ENCODE measurements at regions not wholly inside any gene's neighbourhood (a gene's known extent, or its start where the extent isn't known, plus 50 kb on each side); places are given as distances from the start of the nearest gene placed in this dataset.

- Histone ChIP-seq H2BK15ac (ENCODE audit: low read length) (no peak overlapping the region), H3K36me3 (replicated peaks in 1 of 2; ENCODE audit: control insufficient read depth in 2 of 2, insufficient read depth in 2 of 2, low read length in 2 of 2) (no peaks in the 10 kb centered on the region), H4K91ac (ENCODE audit: low read depth, low read length, poor library complexity) (no peak overlapping the region), H3K4me2 (ENCODE audit: insufficient read depth, low read length, poor library complexity, severe bottlenecking) (no peak overlapping the region), H3K4me1 (ENCODE audit: control insufficient read depth in 2 of 2, insufficient read depth in 1 of 2, low read depth in 1 of 2, low read length in 2 of 2) (no peaks in the 10 kb centered on the region), H3K18ac (ENCODE audit: low read length) (no peak overlapping the region), H3K4me3 (ENCODE audit: low read length in 2 of 2) (no peak overlapping the region), H2AK5ac (ENCODE audit: low read depth, low read length) (no peak overlapping the region), H2AFZ (ENCODE audit: low read length) (no peak overlapping the region), H3K9ac (ENCODE audit: low read depth, low read length, poor library complexity) (no peak overlapping the region), H3K14ac (ENCODE audit: low read length) (no peak overlapping the region), H3K4ac (ENCODE audit: low read length) (no peak overlapping the region), H2BK5ac (ENCODE audit: low read length) (no peak overlapping the region), H3K27me3 (ENCODE audit: control insufficient read depth in 3 of 3, insufficient read depth in 3 of 3, low read depth in 1 of 3, low read length in 3 of 3) (no peaks in the 10 kb centered on the region), H3K23ac (ENCODE audit: low read depth, low read length, poor library complexity) (no peak overlapping the region), H3K79me1 (ENCODE audit: low read depth, low read length) (no peaks in the 10 kb centered on the region), H4K8ac (ENCODE audit: low read depth, low read length) (no peak overlapping the region), H2BK12ac (ENCODE audit: low read length) (no peak overlapping the region), H3K9me3 (replicated peaks in 1 of 2; ENCODE audit: control insufficient read depth in 2 of 2, insufficient read depth in 1 of 2, low read depth in 1 of 2, low read length in 2 of 2) (no peaks in the 10 kb centered on the region), H2BK120ac (ENCODE audit: low read depth, low read length) (no peak overlapping the region), H3K27ac (replicated peaks; ENCODE audit: low read length) (no peak overlapping the region)
- WGBS, 2 donors (ENCODE audit: extremely low coverage in 2 of 2, insufficient read length in 2 of 2, insufficient replicate concordance in 1 of 2) = no CpG with 5 or more reads among the region's 1 CpG
- no peak for DNase-seq (ENCODE audit: low spot score)
Measured at GRCh38 chr4:115668396-115668795, 555.0 kb upstream of the NDST4 start.

GRCh38 chr4:115664285-115664684, 550.9 kb upstream of the NDST4 start:
- Histone ChIP-seq H3K4me3 (ENCODE audit: low read length in 2 of 2) (peak overlapping the region in 1 of 2 donors; percentile 10), H2AFZ (ENCODE audit: low read length) (peak overlapping the region; percentile 79), H4K8ac (ENCODE audit: low read depth, low read length) (no peak overlapping the region), H3K79me1 (ENCODE audit: low read depth, low read length) (no peaks in the 10 kb centered on the region), H3K23ac (ENCODE audit: low read depth, low read length, poor library complexity) (no peak overlapping the region), H3K4ac (ENCODE audit: low read length) (no peak overlapping the region), H3K18ac (ENCODE audit: low read length) (no peak overlapping the region), H2BK120ac (ENCODE audit: low read depth, low read length) (no peak overlapping the region), H3K14ac (ENCODE audit: low read length) (no peak overlapping the region), H3K36me3 (replicated peaks in 1 of 2; ENCODE audit: control insufficient read depth in 2 of 2, insufficient read depth in 2 of 2, low read length in 2 of 2) (no peaks in the 10 kb centered on the region), H2BK5ac (ENCODE audit: low read length) (no peak overlapping the region), H4K91ac (ENCODE audit: low read depth, low read length, poor library complexity) (no peak overlapping the region), H3K4me1 (ENCODE audit: control insufficient read depth in 2 of 2, insufficient read depth in 1 of 2, low read depth in 1 of 2, low read length in 2 of 2) (no peaks in the 10 kb centered on the region), H3K4me2 (ENCODE audit: insufficient read depth, low read length, poor library complexity, severe bottlenecking) (no peak overlapping the region), H3K9ac (ENCODE audit: low read depth, low read length, poor library complexity) (no peak overlapping the region), H3K27ac (replicated peaks; ENCODE audit: low read length) (peak overlapping the region; percentile 5), H2BK12ac (ENCODE audit: low read length) (no peak overlapping the region), H3K27me3 (ENCODE audit: control insufficient read depth in 3 of 3, insufficient read depth in 3 of 3, low read depth in 1 of 3, low read length in 3 of 3) (no peaks in the 10 kb centered on the region), H3K9me3 (replicated peaks in 1 of 2; ENCODE audit: control insufficient read depth in 2 of 2, insufficient read depth in 1 of 2, low read depth in 1 of 2, low read length in 2 of 2) (no peaks in the 10 kb centered on the region), H2AK5ac (ENCODE audit: low read depth, low read length) (no peak overlapping the region), H2BK15ac (ENCODE audit: low read length) (no peak overlapping the region)
- peak; percentile 11 for DNase-seq (ENCODE audit: low spot score)
- no CpG with 5 or more reads among the region's 9 CpGs for WGBS, 2 donors (ENCODE audit: extremely low coverage in 2 of 2, insufficient read length in 2 of 2, insufficient replicate concordance in 1 of 2)

GRCh38 chr4:115660465-115660864, 547.0 kb upstream of the NDST4 start:
- Histone ChIP-seq H2AK5ac (ENCODE audit: low read depth, low read length) (no peak overlapping the region), H3K14ac (ENCODE audit: low read length) (no peak overlapping the region), H3K23ac (ENCODE audit: low read depth, low read length, poor library complexity) (no peak overlapping the region), H2AFZ (ENCODE audit: low read length) (no peak overlapping the region), H3K4ac (ENCODE audit: low read length) (no peak overlapping the region), H3K4me3 (ENCODE audit: low read length in 2 of 2) (no peak overlapping the region), H3K79me1 (ENCODE audit: low read depth, low read length) (no peaks in the 10 kb centered on the region), H3K18ac (ENCODE audit: low read length) (no peak overlapping the region), H2BK5ac (ENCODE audit: low read length) (no peak overlapping the region), H2BK15ac (ENCODE audit: low read length) (no peak overlapping the region), H4K8ac (ENCODE audit: low read depth, low read length) (no peak overlapping the region), H3K4me1 (ENCODE audit: control insufficient read depth in 2 of 2, insufficient read depth in 1 of 2, low read depth in 1 of 2, low read length in 2 of 2) (peaks cover 0 to 8% of the 10 kb centered on the region in 2 donors), H2BK12ac (ENCODE audit: low read length) (no peak overlapping the region), H3K4me2 (ENCODE audit: insufficient read depth, low read length, poor library complexity, severe bottlenecking) (no peak overlapping the region), H3K9me3 (replicated peaks in 1 of 2; ENCODE audit: control insufficient read depth in 2 of 2, insufficient read depth in 1 of 2, low read depth in 1 of 2, low read length in 2 of 2) (no peaks in the 10 kb centered on the region), H3K27me3 (ENCODE audit: control insufficient read depth in 3 of 3, insufficient read depth in 3 of 3, low read depth in 1 of 3, low read length in 3 of 3) (no peaks in the 10 kb centered on the region), H3K27ac (replicated peaks; ENCODE audit: low read length) (no peak overlapping the region), H4K91ac (ENCODE audit: low read depth, low read length, poor library complexity) (no peak overlapping the region), H2BK120ac (ENCODE audit: low read depth, low read length) (no peak overlapping the region), H3K36me3 (replicated peaks in 1 of 2; ENCODE audit: control insufficient read depth in 2 of 2, insufficient read depth in 2 of 2, low read length in 2 of 2) (peaks cover 0 to 1% of the 10 kb centered on the region in 2 donors), H3K9ac (ENCODE audit: low read depth, low read length, poor library complexity) (no peak overlapping the region)
- DNase-seq (ENCODE audit: low spot score) = no peak
- no CpG with 5 or more reads among the region's 3 CpGs for WGBS, 2 donors (ENCODE audit: extremely low coverage in 2 of 2, insufficient read length in 2 of 2, insufficient replicate concordance in 1 of 2)

- H3K4ac ChIP-seq (ENCODE audit: low read length) = no peak overlapping the region
- H3K36me3 ChIP-seq (replicated peaks in 1 of 2; ENCODE audit: control insufficient read depth in 2 of 2, insufficient read depth in 2 of 2, low read length in 2 of 2) = peaks cover 0 to 1% of the 10 kb centered on the region in 2 donors
- WGBS, 2 donors (ENCODE audit: extremely low coverage in 2 of 2, insufficient read length in 2 of 2, insufficient replicate concordance in 1 of 2) = no CpG with 5 or more reads among the region's 4 CpGs
Measured at GRCh38 chr4:115657991-115658650, 544.7 kb upstream of the NDST4 start.

More at GRCh38 chr4:115657991-115658650, 544.7 kb upstream of the NDST4 start:
- H2AFZ ChIP-seq (ENCODE audit: low read length) = peak overlapping the region; percentile 79
- no peak overlapping the region for H3K23ac ChIP-seq (ENCODE audit: low read depth, low read length, poor library complexity)
- H3K4me3 ChIP-seq (ENCODE audit: low read length in 2 of 2) = no peak overlapping the region
- H3K27ac ChIP-seq (replicated peaks; ENCODE audit: low read length) = no peak overlapping the region
- no peak overlapping the region for H4K8ac ChIP-seq (ENCODE audit: low read depth, low read length)
- no peak overlapping the region for H2BK5ac ChIP-seq (ENCODE audit: low read length)
- no peak for DNase-seq (ENCODE audit: low spot score)
- no peak overlapping the region for H3K4me2 ChIP-seq (ENCODE audit: insufficient read depth, low read length, poor library complexity, severe bottlenecking)
- no peak overlapping the region for H2AK5ac ChIP-seq (ENCODE audit: low read depth, low read length)
- H3K14ac ChIP-seq (ENCODE audit: low read length) = no peak overlapping the region
- no peak overlapping the region for H2BK15ac ChIP-seq (ENCODE audit: low read length)
- H2BK120ac ChIP-seq (ENCODE audit: low read depth, low read length) = no peak overlapping the region
- peaks cover 0 to 8% of the 10 kb centered on the region in 2 donors for H3K4me1 ChIP-seq (ENCODE audit: control insufficient read depth in 2 of 2, insufficient read depth in 1 of 2, low read depth in 1 of 2, low read length in 2 of 2)
- H3K9me3 ChIP-seq (replicated peaks in 1 of 2; ENCODE audit: control insufficient read depth in 2 of 2, insufficient read depth in 1 of 2, low read depth in 1 of 2, low read length in 2 of 2) = no peaks in the 10 kb centered on the region
- no peak overlapping the region for H3K9ac ChIP-seq (ENCODE audit: low read depth, low read length, poor library complexity)
- no peaks in the 10 kb centered on the region for H3K79me1 ChIP-seq (ENCODE audit: low read depth, low read length)
- H2BK12ac ChIP-seq (ENCODE audit: low read length) = no peak overlapping the region
- H4K91ac ChIP-seq (ENCODE audit: low read depth, low read length, poor library complexity) = no peak overlapping the region
- H3K18ac ChIP-seq (ENCODE audit: low read length) = no peak overlapping the region
- no peaks in the 10 kb centered on the region for H3K27me3 ChIP-seq (ENCODE audit: control insufficient read depth in 3 of 3, insufficient read depth in 3 of 3, low read depth in 1 of 3, low read length in 3 of 3)

Data from neuronal stem cell (in vitro differentiated cells).